GM12878 (cell line): ENCODE measurements at regions not wholly inside any gene's neighbourhood (a gene's known extent, or its start where the extent isn't known, plus 50 kb on each side); places are given as distances from the start of the nearest gene placed in this dataset.

Source experiments
- BRCA1 ChIP-seq: IDR thresholded peaks from 2 replicates; pipeline ENCODE4 v1.6.1; 2011; ENCODE audit warnings: low read depth, low read length, improper control_type of control experiment
- CBX3 ChIP-seq: fragments of 200-600 bp; sonication (generic); IDR thresholded peaks from 2 replicates; pipeline ENCODE4 v1.6.1; 2016; ENCODE audit warnings: low read depth, borderline replicate concordance
- CHD1 ChIP-seq: IDR thresholded peaks from 2 replicates; pipeline ENCODE4 v1.6.1; 2012; ENCODE audit warnings: low read depth, low read length, improper control_type of control experiment
- CTCF ChIP-seq, 3 experiments: IDR thresholded peaks in 2 of 3; conservative IDR thresholded peaks in 1 of 3; 2 replicates each; pipeline ENCODE4 v1.5.1; 2011; ENCODE audit warnings: low read depth in 3 of 3, low read length in 3 of 3, mild to moderate bottlenecking in 3 of 3, control low read depth in 2 of 3, moderate library complexity in 2 of 3, inconsistent platforms in 1 of 3, mixed read lengths in 1 of 3; ENCODE audit not compliant: control insufficient read depth in 2 of 3, insufficient read depth in 1 of 3; ENCODE audit errors: extremely low read depth in 1 of 3
- CUX1 ChIP-seq: IDR thresholded peaks from 2 replicates; pipeline ENCODE4 v1.6.1; 2012; ENCODE audit warnings: improper control_type of control experiment, low read depth, low read length; ENCODE audit not compliant: insufficient replicate concordance
- MTA2 ChIP-seq: fragments of 450-650 bp; IDR thresholded peaks from 2 replicates; pipeline ENCODE4 v1.6.1; 2016; ENCODE audit warnings: low read depth, mild to moderate bottlenecking, moderate library complexity

GRCh38 chr6:149201068-149201655 lies 116.3 kb upstream of the TAB2 start (continued):
- TF ChIP-seq CTCF (IDR thresholded peaks at IDR 0.05 in 2 of 3, conservative IDR thresholded peaks at IDR 0.05 in 1 of 3; ENCODE audit: control insufficient read depth in 2 of 3, extremely low read depth in 1 of 3, insufficient read depth in 1 of 3, low read depth in 3 of 3, low read length in 3 of 3) (no peak), MTA2 (no peak), CHD1 (no peak), CUX1 (no peak), BRCA1 (no peak), CBX3 (no peak)
